SK-N-SH treated with all-trans-retinoic acid at 6 μM for 48 hours (cell line): ENCODE measurements at regions not wholly inside any gene's neighbourhood (a gene's known extent, or its start where the extent isn't known, plus 50 kb on each side); places are given as distances from the start of the nearest gene placed in this dataset.

Experiments
- ISL1 ChIP-seq: fragments of 250-450 bp; sonication (Bioruptor Pico); IDR thresholded peaks from 2 replicates; pipeline ENCODE4 v2.1.2; 2022; ENCODE audit warnings: mild to moderate bottlenecking, moderate library complexity
- ZC3H10 ChIP-seq: fragments of 250-450 bp; sonication (Bioruptor Pico); IDR thresholded peaks from 2 replicates; pipeline ENCODE4 v1.5.1; 2021; ENCODE audit warnings: mild to moderate bottlenecking, moderate library complexity
- ZNF565 ChIP-seq: fragments of 450-650 bp; formaldehyde crosslinking; conservative IDR thresholded peaks from 2 replicates; pipeline ENCODE4 v1.5.0; 2020; ENCODE audit warnings: low read depth, mild to moderate bottlenecking, moderate library complexity
- TF ChIP-seq, protein P1 (sequence below): fragments of 250-450 bp; sonication (Bioruptor Pico); IDR thresholded peaks from 2 replicates; pipeline ENCODE4 v1.5.1; 2020; ENCODE audit warnings: low read depth, mild to moderate bottlenecking, moderate library complexity

DNA sequence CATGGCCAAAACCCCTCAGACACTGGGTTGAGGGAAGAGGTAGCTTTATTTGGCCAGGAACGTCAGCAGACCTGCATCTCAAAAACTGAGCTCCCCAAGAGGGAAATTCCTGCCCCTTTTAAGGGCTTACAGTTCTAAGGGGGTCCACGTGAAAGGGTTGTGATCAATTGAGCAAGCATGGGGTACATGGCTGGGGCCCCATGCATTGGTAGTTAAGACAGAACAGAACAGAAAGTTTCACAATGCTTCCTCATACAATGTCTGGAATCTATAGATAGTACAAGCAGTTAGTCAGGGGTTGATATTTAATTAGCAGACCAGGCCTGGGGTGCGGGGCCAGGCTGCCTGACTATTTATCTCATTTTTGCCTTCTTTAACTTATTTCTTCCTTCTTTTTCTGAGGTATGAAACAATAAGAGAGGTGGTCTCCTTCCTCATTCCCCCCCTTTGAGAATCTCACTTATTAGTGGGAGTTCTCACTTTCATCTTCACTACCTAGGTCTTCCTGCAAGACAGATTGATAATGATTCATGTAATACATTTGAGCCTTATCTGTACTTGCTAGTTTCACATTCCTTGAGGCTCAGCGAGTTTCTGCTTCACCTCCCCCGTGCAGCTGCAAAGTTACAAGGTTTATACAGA is 84.8 kb downstream of the SLC25A15 start:
- TF ChIP-seq ZC3H10 (CRISPR knock-in tag), result no peak
- TF ChIP-seq ZNF565 (CRISPR knock-in tag), result no peak
- TF ChIP-seq, protein P1, sequence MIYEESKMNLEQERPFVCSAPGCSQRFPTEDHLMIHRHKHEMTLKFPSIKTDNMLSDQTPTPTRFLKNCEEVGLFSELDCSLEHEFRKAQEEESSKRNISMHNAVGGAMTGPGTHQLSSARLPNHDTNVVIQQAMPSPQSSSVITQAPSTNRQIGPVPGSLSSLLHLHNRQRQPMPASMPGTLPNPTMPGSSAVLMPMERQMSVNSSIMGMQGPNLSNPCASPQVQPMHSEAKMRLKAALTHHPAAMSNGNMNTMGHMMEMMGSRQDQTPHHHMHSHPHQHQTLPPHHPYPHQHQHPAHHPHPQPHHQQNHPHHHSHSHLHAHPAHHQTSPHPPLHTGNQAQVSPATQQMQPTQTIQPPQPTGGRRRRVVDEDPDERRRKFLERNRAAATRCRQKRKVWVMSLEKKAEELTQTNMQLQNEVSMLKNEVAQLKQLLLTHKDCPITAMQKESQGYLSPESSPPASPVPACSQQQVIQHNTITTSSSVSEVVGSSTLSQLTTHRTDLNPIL (CRISPR knock-in tag), result no peak
- TF ChIP-seq ISL1 (CRISPR knock-in tag), result no peak
